HG03097 (cell line): ENCODE measurements at regions not wholly inside any gene's neighbourhood (a gene's known extent, or its start where the extent isn't known, plus 50 kb on each side); places are given as distances from the start of the nearest gene placed in this dataset.
"Not testable (repeated sequence)": the region's sequence is repeated elsewhere in the genome, so short reads cannot be mapped to it uniquely, and the experiment has no call there.

Source experiments
- ATAC-seq: cut with Tn5 transposase; IDR thresholded peaks from one replicate; pipeline ENCODE4 v1.9.1; 2021; ENCODE audit not compliant: unreplicated experiment, low FRiP score

DNA sequence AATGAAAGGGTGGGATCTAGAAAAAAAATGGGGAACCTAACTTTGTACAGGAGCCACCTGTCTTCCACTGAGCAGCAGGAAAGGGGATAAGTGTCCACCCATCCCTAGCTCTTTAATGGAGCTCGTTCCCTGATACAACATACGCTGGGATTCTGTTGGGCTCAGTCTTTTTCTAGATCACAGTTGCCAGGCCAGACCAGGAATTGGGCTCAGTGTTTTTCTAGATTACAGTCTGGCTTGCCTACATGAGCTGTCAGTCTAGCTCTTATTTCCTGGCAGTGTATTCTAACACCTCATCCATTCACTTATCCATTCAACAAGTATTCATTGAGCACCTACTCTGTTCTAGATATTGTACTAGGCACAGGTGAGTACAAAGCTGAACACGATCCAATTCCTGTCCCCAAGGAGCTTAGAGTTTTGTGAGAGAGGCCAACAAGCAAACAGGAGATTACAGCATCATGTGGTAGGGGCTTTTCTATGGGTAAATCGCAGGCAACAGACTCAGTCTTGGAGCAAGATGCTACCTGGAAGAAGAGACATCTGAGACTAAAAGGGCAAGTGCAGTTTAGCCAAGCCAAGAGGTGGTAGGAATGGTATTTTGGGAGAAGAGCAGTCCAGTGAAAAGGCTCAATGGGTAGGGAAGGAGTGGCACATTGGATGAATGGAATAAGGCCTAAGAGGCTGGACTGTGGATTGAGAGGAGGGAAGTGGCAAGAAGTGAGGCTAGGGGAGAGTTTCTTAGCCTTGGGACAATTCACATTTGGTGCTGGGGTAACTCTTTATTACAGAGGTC, 138.0 kb upstream of the HS3ST2 start:
- no peak for ATAC-seq

- ATAC-seq: no peak
Measured at GRCh38 chr16:22677024-22677830, 136.7 kb upstream of the HS3ST2 start.

- no peak for ATAC-seq
Measured at GRCh38 chr16:22678311-22678710, 135.7 kb upstream of the HS3ST2 start.

GRCh38 chr16:22681554-22682291, 132.2 kb upstream of the HS3ST2 start:
- no peak for ATAC-seq

DNA sequence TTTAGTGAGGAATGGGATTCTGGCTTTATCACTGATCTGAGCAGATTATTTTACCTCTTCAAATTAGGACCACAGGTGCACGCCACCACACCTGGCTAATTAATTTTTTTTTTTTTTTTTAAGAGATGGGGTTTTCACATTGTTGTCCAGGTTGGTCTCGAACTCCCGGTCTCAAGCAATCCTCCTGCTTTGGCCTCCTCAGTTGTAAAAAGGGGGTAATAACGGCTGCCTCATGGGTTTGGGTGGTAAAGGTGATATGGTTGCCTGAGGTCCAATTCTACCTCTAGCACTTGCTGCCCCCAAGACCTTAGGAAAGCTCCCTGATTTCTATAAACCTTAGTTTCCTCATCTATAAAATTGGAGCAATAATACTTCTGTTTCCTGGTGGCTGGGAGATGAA, 130.7 kb upstream of the HS3ST2 start:
- ATAC-seq: no peak

- ATAC-seq: no peak
Measured at GRCh38 chr16:22683730-22684573, 130.0 kb upstream of the HS3ST2 start.

GRCh38 chr16:22684574-22685458, 129.1 kb upstream of the HS3ST2 start:
- no peak for ATAC-seq

DNA sequence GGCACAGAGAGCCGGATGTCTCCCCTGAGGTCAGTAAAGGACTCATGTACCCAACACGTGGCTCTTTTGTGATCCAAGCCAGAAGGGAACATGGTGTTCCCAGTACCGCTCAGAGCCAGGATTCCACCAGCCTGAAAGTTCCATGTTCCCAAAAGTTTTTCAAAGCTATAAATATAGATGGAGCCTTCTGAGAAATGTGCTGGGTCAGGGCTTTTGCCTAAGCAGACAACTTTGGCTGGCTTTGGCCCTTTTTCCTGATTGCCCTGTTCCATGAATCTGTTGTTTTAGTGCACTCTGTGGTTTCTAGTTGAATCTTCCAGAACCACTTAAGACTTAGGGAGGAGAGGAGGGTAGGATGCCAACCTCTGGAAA, 128.5 kb upstream of the HS3ST2 start:
- ATAC-seq: no peak

DNA sequence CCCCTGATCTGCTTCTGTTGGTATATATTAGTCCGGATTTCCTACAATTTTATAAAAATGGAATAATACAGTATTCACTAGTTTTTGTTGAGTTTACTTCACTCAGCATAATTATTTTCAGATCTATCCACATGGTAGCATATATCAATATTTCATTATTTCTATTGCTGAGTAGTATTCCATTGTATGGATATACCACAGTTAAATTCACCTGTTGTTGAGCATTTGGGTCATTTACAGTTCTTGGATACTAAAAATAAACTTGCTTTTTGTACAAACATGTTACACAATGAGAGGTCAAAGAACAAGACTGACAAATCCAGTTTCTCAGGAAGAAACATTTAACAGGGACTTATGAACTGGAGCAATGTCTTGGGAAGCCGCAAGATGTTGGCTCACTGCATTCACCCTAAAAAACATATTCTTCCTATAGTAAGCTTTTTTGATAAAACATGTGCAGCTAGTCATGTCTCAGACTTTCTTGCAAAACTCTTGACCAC, 126.9 kb upstream of the HS3ST2 start:
- no peak for ATAC-seq

GRCh38 chr16:22688463-22688862, 125.5 kb upstream of the HS3ST2 start:
- no peak for ATAC-seq

DNA sequence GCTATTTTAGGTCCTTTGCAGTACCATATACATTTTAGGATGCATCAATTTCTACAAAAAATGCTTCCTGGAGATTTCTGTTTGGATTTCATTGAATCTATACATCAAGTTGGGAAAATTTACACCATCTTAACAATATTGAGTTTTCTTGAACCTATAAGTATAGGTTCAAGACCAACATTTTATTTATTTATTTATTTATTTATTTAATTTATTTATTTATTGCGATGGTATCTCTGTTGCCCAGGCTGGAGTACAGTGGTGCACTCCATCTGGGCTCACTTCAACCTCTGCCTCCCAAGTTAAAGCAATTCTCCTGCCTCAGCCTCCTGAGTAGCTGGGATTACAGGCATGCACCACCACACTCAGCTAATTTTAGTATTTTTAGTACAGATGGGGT, 125.0 kb upstream of the HS3ST2 start:
- no peak for ATAC-seq

- no peak for ATAC-seq
Measured at GRCh38 chr16:22691335-22691734, 122.6 kb upstream of the HS3ST2 start.

DNA sequence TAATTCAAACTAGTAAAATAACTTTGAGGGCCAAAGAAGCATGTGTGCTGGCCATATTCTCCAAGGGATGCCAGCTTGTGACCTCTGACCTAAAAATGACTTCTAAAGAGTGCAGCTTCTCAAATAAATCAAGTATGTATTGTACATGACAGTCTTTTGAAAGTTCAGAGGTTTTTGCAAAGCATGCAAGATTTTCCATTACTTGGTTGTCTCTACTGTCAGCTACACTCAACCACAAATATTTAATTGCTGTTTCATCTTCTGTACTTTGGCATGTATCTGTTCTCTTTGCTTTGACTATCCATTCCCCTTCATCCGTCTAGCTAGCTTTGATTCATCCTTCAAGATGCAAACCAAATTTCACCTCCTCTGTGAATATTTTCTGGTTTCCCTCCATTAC, 121.9 kb upstream of the HS3ST2 start:
- ATAC-seq: no peak

GRCh38 chr16:22692916-22693637, 120.9 kb upstream of the HS3ST2 start:
- no peak for ATAC-seq

- no peak for ATAC-seq
Measured at GRCh38 chr16:22693638-22694340, 120.2 kb upstream of the HS3ST2 start.

DNA sequence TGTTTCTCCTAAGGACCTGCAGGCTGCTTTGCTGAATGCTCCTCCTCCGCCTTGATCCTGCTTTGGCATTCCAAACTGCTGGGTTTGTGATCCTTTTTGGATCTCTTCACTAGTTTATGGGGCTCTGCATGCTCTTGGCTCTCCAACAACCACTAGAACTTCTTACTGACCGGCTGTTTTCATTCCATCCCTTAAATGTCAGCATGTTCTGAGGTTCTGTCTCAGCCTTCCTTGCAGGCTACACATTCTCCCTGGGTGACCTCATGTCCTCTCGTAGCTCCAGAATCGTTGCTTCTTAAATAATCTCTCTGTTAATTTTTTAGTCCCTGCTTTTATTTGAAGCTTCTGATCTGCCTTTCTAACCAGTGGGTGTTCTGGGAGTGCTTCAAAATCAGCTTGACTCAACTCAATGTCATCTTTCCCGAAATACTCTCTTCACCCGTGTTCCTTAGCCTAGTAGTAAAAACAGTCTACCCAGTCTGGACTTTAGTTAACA, 119.0 kb upstream of the HS3ST2 start:
- ATAC-seq: no peak

GRCh38 chr16:22695773-22696172, 118.2 kb upstream of the HS3ST2 start:
- ATAC-seq: not testable (repeated sequence)

DNA sequence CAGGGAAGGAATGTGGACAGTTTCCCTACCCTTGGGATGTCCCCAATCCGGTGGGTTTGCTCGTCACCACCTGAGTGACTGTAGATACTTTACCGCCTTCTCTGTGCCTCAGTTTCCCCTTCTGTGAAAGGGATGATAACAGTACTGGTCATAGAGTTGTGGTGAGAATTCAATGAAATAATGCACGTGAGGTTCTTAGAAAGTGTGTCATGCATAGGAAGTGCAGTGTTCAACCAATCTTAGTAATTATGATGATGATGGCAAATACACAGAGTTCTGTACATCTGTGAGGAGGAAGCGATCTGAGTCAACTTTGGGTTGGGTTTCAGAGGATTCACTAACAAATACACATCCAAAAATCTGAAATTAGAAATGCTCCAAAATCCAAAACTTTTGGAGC, 114.6 kb upstream of the HS3ST2 start:
- no peak for ATAC-seq
